CD4-positive, alpha-beta T cell (primary cell): ENCODE measurements at regions not wholly inside any gene's neighbourhood (a gene's known extent, or its start where the extent isn't known, plus 50 kb on each side); places are given as distances from the start of the nearest gene placed in this dataset.

Experiments
- ATAC-seq: fragments of 200-7000 bp; cut with Tn5 transposase; one replicate; pipeline ENCODE4 v1.10.0; 2022; ENCODE audit warnings: mild to moderate bottlenecking; ENCODE audit not compliant: poor library complexity
- CTCF ChIA-PET: fragments of 350-600 bp; sonication (Branson Sonifier 250); formaldehyde crosslinking; loops from one replicate; lab custom pipeline; 2021; ENCODE audit warnings: antibody characterized with exemption, inconsistent platforms; lab: Charles Lee
- POLR2A ChIA-PET: fragments of 350-600 bp; sonication (Branson Sonifier 250); formaldehyde crosslinking; loops from one replicate; lab custom pipeline; 2021; ENCODE audit warnings: antibody characterized with exemption, inconsistent platforms; lab: Charles Lee
- DNase-seq, 14 experiments: peaks; one replicate each; pipeline ENCODE4 v3.0.0-alpha.2; 2013 to 2020; ENCODE audit warnings: mixed read lengths in 2 of 14
- H3K27ac ChIP-seq, 2 donors: one replicate each; pipeline versions ENCODE4 v1.5.1 to v1.7.0; 2013; ENCODE audit warnings: low read length in 2 of 2, low read depth in 1 of 2, mild to moderate bottlenecking in 1 of 2
- H3K27me3 ChIP-seq, 2 experiments: 1 replicate in 1 of 2; 2 replicates in 1 of 2; pipeline versions ENCODE4 v1.6.1 to v1.7.0; 2013; ENCODE audit warnings: low read length in 2 of 2, control low read depth in 1 of 2, mild to moderate bottlenecking in 1 of 2, moderate library complexity in 1 of 2; ENCODE audit not compliant: insufficient read depth in 2 of 2, control insufficient read depth in 1 of 2
- H3K36me3 ChIP-seq: one replicate; pipeline ENCODE4 v1.6.1; 2013; ENCODE audit warnings: low read length, control low read depth; ENCODE audit not compliant: insufficient read depth
- H3K4me1 ChIP-seq: one replicate; pipeline ENCODE4 v1.6.1; 2013; ENCODE audit warnings: low read length, control low read depth; ENCODE audit not compliant: insufficient read depth
- H3K4me3 ChIP-seq: one replicate; pipeline ENCODE4 v1.5.1; 2013; ENCODE audit warnings: mild to moderate bottlenecking, low read length, moderate library complexity
- H3K9me3 ChIP-seq, 2 experiments: 1 replicate in 1 of 2; 2 replicates in 1 of 2; pipeline versions ENCODE4 v1.6.1 to v1.7.0; 2013; ENCODE audit warnings: low read length in 2 of 2, mild to moderate bottlenecking in 2 of 2, control low read depth in 1 of 2, moderate library complexity in 1 of 2; ENCODE audit not compliant: control insufficient read depth in 1 of 2, insufficient read depth in 1 of 2
- H3K27ac Mint-ChIP-seq: one replicate; pipeline ENCODE4 v1.8.0; 2020; ENCODE audit warnings: mixed read lengths
- H3K27me3 Mint-ChIP-seq: one replicate; pipeline ENCODE4 v1.8.0; 2021; ENCODE audit warnings: mixed read lengths
- H3K36me3 Mint-ChIP-seq: one replicate; pipeline ENCODE4 v1.8.0; 2021; ENCODE audit warnings: low read depth, mixed read lengths
- H3K4me1 Mint-ChIP-seq: one replicate; pipeline ENCODE4 v1.8.0; 2021; ENCODE audit warnings: low read depth, mixed read lengths
- H3K4me3 Mint-ChIP-seq: one replicate; pipeline ENCODE4 v1.8.0; 2020; ENCODE audit warnings: mild to moderate bottlenecking, mixed read lengths
- H3K9me3 Mint-ChIP-seq: one replicate; pipeline ENCODE4 v1.8.0; 2020; ENCODE audit warnings: mixed read lengths
- intact Hi-C, 2 experiments: fragments of 100-400 bp; cut with DNase I in 1 of 2; cut with micrococcal nuclease in 1 of 2; formaldehyde crosslinking; loops; one replicate each; pipeline versions ENCODE4 v1.15.1 to v1.9.0; 2023 to 2025; cut with DNase I, micrococcal nuclease
- TF ChIP-seq, protein P1 (sequence below): fragments of 200-600 bp; IDR thresholded peaks from one replicate; pipeline ENCODE4 v1.8.0; 2022; ENCODE audit warnings: antibody characterized with exemption, mild to moderate bottlenecking

DNA sequence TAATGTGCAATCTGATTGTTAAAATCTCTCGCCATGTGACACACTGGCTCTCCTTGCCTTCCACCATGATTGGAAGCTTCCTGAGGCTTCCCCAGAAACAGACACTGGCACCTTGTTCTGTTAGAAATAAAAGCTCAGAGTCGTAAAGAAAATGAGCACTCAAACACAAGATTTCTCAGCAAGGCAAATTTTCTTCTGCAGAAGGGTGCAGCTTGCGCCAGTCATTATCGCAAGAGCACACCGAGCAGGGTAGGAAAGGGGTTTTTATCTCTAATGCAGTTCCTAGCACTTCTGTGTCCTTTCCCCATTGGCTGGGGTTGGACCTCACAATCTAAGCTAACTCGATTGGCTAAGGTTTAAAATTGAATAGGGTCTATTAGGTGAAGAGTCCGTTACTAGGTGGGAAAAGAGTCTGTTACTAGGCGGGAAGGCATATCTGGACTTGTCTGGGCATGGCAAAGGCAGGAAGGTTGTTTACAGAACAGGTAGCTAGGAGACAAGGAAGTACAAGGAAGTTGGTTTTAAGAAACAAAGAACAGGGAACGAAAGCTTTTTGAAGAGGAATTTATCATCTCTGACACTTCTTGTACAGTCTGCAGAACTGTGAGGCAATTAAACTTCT lies 62.6 kb upstream of the BICD1 start:
- DNase-seq: no peak
- TF ChIP-seq, protein P1, sequence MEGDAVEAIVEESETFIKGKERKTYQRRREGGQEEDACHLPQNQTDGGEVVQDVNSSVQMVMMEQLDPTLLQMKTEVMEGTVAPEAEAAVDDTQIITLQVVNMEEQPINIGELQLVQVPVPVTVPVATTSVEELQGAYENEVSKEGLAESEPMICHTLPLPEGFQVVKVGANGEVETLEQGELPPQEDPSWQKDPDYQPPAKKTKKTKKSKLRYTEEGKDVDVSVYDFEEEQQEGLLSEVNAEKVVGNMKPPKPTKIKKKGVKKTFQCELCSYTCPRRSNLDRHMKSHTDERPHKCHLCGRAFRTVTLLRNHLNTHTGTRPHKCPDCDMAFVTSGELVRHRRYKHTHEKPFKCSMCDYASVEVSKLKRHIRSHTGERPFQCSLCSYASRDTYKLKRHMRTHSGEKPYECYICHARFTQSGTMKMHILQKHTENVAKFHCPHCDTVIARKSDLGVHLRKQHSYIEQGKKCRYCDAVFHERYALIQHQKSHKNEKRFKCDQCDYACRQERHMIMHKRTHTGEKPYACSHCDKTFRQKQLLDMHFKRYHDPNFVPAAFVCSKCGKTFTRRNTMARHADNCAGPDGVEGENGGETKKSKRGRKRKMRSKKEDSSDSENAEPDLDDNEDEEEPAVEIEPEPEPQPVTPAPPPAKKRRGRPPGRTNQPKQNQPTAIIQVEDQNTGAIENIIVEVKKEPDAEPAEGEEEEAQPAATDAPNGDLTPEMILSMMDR: no peak
- Histone ChIP-seq H3K4me1 (peaks cover 3% of the 10 kb centered on the region), H3K27ac (no peak overlapping the region), H3K9me3 (peaks cover 19 to 31% of the 10 kb centered on the region in 2 experiments), H3K27me3 (no peaks in the 10 kb centered on the region), H3K4me3 (no peak overlapping the region), H3K36me3 (no peaks in the 10 kb centered on the region)
- ATAC-seq: no peak
- Mint-ChIP-seq H3K27me3 (no peaks in the 10 kb centered on the region), H3K4me1 (peaks cover 11% of the 10 kb centered on the region), H3K4me3 (no peak overlapping the region), H3K27ac (no peak overlapping the region), H3K9me3 (peaks cover 11% of the 10 kb centered on the region), H3K36me3 (peaks cover 18% of the 10 kb centered on the region)
- CTCF ChIA-PET: interaction anchor here (1.9 kb wide), 1 partner anchor 16 kb away, joined by 4 read pairs; no protein-coding TSS in a partner anchor
- intact Hi-C loops: no loop called here
- POLR2A ChIA-PET: no interaction called here

DNA sequence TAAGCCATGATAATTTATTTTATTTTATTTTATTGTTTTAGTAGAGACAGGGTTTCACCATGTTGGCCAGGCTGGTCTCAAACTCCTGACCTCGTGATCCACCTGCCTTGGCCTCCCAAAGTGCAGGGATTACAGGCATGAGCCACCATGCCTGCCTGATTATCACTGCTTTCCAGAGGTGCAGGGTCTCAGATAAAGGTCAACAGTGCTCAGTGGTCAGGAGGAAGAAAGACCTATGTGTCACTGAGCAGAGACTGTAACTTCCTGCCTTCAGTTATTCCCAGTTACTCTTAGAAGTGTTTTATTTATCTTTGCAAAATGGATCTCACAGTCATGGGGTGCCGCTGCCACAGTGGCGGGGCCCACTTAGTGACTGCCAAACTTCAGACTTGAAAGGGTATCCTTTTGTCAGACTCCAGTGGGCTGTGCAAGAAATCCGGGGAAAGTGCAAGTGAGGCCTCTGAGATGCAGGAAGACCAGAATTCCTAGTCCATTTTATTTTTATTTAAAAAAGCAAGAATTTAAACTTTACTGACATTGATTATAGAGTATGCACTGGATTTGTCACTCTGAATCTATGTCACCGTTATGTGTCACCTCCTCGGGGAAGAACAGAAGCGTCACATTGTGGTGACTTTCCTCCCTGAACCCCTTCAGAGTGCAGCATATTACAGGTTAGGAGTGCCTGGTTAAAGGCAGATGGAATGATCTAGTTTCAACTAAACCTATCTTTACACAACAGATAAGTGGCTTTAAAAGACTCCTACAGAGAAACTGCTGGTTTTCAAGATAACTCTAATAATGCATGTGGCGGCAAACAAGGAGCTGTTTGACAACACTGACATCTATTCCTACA lies 59.1 kb upstream of the BICD1 start:
- Mint-ChIP-seq H3K27ac (peak overlapping the region; percentile 33), H3K27me3 (no peaks in the 10 kb centered on the region), H3K9me3 (peaks cover 11% of the 10 kb centered on the region), H3K36me3 (peaks cover 18% of the 10 kb centered on the region), H3K4me1 (peaks cover 11% of the 10 kb centered on the region), H3K4me3 (no peak overlapping the region)
- DNase-seq (no peak), ATAC-seq (no peak)
- Histone ChIP-seq H3K36me3 (no peaks in the 10 kb centered on the region), H3K27ac (no peak overlapping the region), H3K9me3 (peaks cover 19 to 21% of the 10 kb centered on the region in 2 experiments), H3K4me3 (no peak overlapping the region), H3K4me1 (peaks cover 3% of the 10 kb centered on the region), H3K27me3 (no peaks in the 10 kb centered on the region)
- intact Hi-C loops: no loop called here
- TF ChIP-seq, protein P1: no peak
- CTCF ChIA-PET: no interaction called here
- POLR2A ChIA-PET: no interaction called here

DNA sequence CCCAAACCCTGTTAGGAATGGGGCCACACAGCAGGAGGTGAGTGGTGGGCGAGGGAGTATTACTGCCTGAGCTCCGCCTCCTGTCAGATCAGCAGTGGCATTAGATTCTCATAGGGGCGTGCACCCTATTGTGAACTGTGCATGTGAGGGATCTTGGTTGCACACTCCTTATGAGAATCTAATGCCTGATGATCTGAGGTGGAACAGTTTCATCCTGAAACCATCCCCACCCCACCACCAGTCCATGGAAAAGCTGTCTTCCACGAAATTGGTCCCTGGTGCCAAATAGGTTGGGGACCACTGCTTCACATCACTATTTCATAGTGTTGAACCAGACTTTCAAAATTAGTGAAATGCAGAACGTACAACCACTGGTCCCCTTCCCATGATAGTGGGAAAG lies 57.9 kb upstream of the BICD1 start:
- H3K9me3 ChIP-seq: peaks cover 12 to 18% of the 10 kb centered on the region in 2 experiments
- intact Hi-C loops: no loop called here
- no peaks in the 10 kb centered on the region for H3K27me3 Mint-ChIP-seq
- no peak overlapping the region for H3K27ac Mint-ChIP-seq
- peaks cover 10% of the 10 kb centered on the region for H3K9me3 Mint-ChIP-seq
- H3K27me3 ChIP-seq: no peaks in the 10 kb centered on the region
- ATAC-seq: no peak
- H3K27ac ChIP-seq: no peak overlapping the region
- H3K4me1 Mint-ChIP-seq: peaks cover 11% of the 10 kb centered on the region
- H3K36me3 Mint-ChIP-seq: peaks cover 14% of the 10 kb centered on the region
- ChIA-PET CTCF (no interaction called here), POLR2A (interaction anchor here (0.6 kb wide), 1 partner anchor 90 kb away, joined by 3 read pairs; no protein-coding TSS in a partner anchor)
- H3K4me3 ChIP-seq: no peak overlapping the region
- no peaks in the 10 kb centered on the region for H3K36me3 ChIP-seq
- H3K4me1 ChIP-seq: peaks cover 3% of the 10 kb centered on the region
- no peak for DNase-seq
- no peak overlapping the region for H3K4me3 Mint-ChIP-seq
- TF ChIP-seq, protein P1: no peak
